Stimulated activated CD8-positive, alpha-beta memory T cell treated with anti-CD3 and anti-CD28 coated beads, Interleukin-7, amount 100 ng/mL, for 24 hours (primary cell): ENCODE measurements at regions not wholly inside any gene's neighbourhood (a gene's known extent, or its start where the extent isn't known, plus 50 kb on each side); places are given as distances from the start of the nearest gene placed in this dataset.
"Not testable (repeated sequence)": the region's sequence is repeated elsewhere in the genome, so short reads cannot be mapped to it uniquely, and the experiment has no call there.

ENCODE experiments used
- DNase-seq: peaks from one replicate; pipeline ENCODE4 v3.0.0-alpha.2; 2020; ENCODE audit warnings: low read depth

- no peak for DNase-seq
Measured at GRCh38 chr6:90463359-90463758, 123.5 kb downstream of the MAP3K7 start.

GRCh38 chr6:90462102-90462501 lies 124.8 kb downstream of the MAP3K7 start:
- DNase-seq = no peak

- DNase-seq = no peak
Measured at GRCh38 chr6:90461383-90461782, 125.5 kb downstream of the MAP3K7 start.

GRCh38 chr6:90460051-90460450 lies 126.8 kb downstream of the MAP3K7 start:
- no peak for DNase-seq

GRCh38 chr6:90459225-90459758 lies 127.6 kb downstream of the MAP3K7 start:
- DNase-seq = no peak

DNA sequence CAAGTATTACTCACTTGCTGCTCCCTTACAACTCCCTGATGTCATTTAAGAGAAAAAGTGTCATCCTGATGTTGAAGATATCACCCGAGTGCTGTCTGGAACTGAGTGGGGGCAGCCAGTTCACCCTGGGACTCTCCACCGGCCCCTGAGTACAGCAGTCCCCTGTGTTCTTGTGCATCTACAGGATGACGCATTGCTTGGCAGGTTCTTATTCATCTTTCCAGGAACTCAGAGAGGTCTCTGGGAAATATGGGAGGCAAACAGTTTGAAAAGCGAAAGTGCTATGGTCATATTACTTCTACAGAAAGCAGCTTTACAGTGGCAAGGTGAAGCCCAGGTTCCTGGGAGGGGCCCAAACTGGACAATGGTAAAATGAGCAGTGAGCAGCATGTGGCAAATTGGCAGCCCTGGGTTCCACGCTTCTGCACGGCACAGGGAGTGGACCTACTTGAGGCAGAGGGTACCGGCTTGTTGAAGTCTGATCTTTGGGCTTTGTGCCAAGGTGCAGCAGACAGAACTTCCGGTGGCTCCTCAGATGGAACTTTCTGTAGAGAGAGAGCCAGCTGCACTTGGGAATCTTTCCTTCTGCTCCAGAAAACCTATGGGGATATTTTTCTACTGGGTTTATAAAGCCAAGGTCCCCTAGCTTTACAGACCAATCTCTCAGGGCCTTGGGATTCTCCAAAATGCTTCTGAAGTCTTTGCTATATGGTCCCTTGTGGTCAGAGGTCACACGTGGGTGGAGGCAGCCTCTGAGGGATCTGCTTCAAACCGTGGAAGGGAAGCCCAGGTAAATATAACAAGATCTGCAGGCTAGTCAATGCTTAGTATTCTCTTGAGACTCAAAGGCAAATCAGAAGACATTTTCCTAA lies 128.3 kb downstream of the MAP3K7 start:
- no peak for DNase-seq

- no peak for DNase-seq
Measured at GRCh38 chr6:90457867-90458259, 129.0 kb downstream of the MAP3K7 start.

GRCh38 chr6:90456997-90457866 lies 129.6 kb downstream of the MAP3K7 start:
- not testable (repeated sequence) for DNase-seq

GRCh38 chr6:90456001-90456400 lies 130.9 kb downstream of the MAP3K7 start:
- DNase-seq = no peak

DNA sequence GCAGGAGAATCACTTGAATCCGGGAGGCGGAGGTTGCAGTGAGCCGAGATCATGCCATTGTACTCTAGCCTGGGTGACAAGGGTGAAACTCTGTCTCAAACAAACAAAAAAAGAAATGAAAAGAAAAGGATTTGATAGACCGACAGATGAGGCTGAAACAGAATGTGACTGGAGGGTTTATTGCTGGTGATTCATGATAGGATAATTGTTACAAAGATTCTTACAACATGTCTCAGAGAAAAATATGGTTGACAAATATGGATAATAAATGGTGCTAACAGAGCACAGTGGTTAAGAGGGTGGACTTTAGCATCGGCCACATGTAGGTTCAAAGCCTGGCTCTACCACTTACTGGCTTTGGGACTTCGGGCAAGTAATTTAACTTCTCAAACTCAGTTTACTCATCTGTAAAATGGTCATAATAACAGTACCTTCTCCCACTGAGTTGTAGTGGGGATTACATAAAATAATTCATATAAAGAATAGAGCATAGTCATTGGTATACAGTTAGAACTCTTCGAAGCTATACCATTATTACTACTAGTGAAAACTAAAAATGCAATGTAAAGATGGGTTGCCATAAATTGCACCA lies 131.9 kb downstream of the MAP3K7 start:
- DNase-seq = no peak

- no peak for DNase-seq
Measured at GRCh38 chr6:90450268-90450953, 136.5 kb downstream of the MAP3K7 start.

DNA sequence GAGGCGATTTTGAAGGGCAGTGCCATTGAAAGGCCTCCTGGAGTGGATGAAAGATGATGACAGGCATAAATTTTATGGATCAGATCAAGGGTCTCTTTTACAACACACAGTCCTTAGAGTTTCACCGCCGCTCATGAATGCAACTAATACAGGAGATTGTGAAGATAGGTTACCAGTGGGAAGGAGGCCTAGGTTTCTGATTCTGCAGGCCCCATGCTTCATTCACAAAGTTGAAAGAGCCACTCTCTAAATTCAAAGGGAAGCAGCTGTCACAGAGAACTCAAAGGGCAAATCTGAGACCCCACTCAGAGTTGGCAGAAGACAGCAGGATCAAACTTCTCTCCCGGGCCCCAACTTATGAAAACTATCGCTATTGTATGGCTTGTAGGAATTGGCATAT lies 137.6 kb downstream of the MAP3K7 start:
- DNase-seq = no peak

DNA sequence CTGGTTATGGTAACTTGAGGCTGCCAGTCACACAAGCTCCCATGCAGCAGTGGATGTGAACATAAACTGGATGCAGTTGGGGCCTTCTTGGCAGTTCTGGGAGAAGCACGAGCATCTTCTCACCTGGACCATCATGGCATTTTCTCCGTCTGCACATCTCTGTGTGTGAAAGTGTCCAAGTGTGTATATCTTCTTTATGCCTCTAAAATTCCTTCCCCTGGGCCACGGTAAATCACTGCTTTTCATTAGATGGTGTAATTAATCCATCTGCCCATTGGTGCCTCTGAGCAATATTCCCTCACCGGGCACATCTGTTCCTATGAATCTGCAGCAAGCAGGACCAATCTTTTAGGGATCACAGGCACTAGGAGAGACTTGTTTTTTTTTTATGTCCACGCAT lies 138.0 kb downstream of the MAP3K7 start:
- DNase-seq = no peak

DNA sequence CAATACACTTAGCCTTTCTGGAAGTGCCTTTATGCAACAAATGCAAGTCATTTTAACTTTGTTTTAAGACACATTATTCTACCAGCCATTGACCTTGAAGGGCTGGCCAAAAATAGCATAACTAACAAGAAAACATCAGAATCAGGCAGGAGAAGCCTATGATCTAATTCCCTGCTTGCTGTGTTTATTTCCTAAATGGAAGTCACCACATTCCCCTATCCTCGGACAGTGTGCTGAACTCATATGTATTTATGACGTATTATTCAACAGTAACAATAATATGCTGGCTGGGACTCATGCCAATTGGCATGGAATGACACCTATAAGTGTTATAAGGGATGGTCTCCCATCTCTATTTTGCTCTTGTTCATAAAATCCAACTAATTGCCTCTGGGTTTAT lies 140.7 kb downstream of the MAP3K7 start:
- no peak for DNase-seq

GRCh38 chr6:90445533-90446108 lies 141.3 kb downstream of the MAP3K7 start:
- DNase-seq = no peak

DNA sequence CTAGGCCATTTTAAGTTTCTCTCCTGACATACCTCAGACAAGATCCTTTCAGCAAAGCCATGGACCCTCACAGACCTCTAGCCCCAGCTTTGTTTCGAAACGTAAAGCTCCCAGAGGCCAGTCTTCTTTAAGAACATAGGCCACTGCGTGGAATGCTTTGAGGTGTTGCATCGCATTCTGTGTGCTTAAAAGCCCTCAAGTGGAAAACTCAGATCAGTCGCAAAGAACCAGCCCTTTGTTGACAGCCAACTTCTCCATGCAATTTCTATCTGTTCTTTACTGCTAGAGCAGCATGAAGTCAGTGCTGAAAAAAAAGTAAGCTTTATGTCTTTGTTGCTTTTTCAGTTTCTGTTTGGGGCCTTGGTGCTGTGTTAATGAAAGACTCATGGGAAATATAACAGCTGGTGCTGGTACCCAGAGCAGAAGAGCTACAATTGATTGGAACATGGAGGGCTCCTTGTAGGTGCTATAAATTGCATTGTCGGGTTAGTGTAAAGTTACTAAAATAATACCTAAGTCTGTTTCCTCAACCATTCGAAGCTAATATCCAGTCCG lies 142.6 kb downstream of the MAP3K7 start:
- DNase-seq = no peak

GRCh38 chr6:90442366-90442765 lies 144.5 kb downstream of the MAP3K7 start:
- DNase-seq = no peak

DNA sequence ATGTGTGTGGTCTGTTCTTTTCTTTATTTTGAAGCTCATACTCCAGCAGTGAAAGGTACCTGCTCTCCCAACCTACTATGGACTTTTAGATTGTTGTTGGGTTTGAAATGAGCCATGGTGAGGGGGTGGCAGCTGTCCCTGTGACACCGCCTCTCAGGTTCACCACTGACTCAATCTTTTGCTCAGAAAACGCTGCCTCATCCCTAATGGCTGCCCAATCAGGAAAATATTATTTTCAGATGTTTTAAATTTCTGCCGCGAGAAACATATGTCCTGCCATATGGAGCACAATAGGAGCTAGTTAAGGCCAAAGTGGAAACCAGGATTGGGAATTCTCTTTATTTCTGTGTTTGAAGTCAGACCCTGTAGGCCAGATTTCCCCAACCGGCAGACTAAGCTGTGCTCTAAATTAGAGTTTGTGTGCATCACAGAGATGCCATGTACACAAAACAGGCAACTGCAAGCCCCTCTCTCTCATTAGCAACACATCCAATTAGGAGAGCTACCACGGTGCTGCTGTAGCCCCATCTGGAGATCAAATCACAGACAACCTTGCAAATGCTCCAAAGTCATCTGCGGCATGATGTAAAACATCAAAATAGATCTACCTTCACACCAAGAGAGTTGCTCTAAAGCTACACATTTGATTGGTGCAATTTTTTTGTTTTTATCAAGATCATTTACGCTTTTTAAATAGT lies 144.1 kb upstream of the BACH2 start:
- no peak for DNase-seq

DNA sequence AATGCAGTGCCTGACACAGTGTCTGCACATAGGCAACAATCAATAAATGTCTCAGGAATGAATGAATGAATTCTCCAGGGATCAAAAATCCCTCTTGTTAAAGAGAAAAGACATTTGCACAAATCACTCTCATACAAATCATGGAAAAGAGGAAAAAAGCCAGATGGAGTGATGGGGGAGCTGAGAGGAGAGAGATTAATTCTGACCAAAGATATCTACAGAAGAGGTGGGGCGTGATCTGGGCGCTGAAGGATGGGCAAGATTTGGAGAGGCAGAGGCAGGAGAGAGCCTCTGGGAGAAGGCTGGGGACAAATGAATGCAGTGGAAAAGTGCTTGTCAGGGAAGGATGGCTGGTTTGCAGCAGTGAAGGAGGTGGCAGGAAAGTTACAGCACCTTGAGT lies 142.9 kb upstream of the BACH2 start:
- no peak for DNase-seq

- DNase-seq = no peak
Measured at GRCh38 chr6:90436403-90436802, 139.8 kb upstream of the BACH2 start.
